NT2/D1 (cell line): ENCODE measurements at regions not wholly inside any gene's neighbourhood (a gene's known extent, or its start where the extent isn't known, plus 50 kb on each side); places are given as distances from the start of the nearest gene placed in this dataset.
A peak's percentile ranks its signal among the peaks of the same experiment; 100 is the strongest.

ENCODE experiments used
- DNase-seq: peaks from one replicate; pipeline ENCODE4 v3.0.0-alpha.2; 2011; ENCODE audit warnings: low read depth, low spot score
- H3K27me3 ChIP-seq: 2 replicates; pipeline ENCODE4 v1.6.0; 2011; ENCODE audit warnings: mild to moderate bottlenecking; ENCODE audit not compliant: insufficient read length, insufficient read depth
- H3K36me3 ChIP-seq: 2 replicates; pipeline ENCODE4 v1.6.1; 2011; ENCODE audit warnings: mild to moderate bottlenecking, low read length, mixed read lengths; ENCODE audit not compliant: insufficient read depth, insufficient read length
- H3K4me1 ChIP-seq: 2 replicates; pipeline ENCODE4 v1.5.1; 2011; ENCODE audit not compliant: insufficient read depth, insufficient read length
- H3K4me3 ChIP-seq: 2 replicates; pipeline ENCODE4 v1.5.1; 2011; ENCODE audit warnings: low read depth; ENCODE audit not compliant: insufficient read length
- H3K9ac ChIP-seq: 2 replicates; pipeline ENCODE4 v1.6.0; 2011; ENCODE audit warnings: low read depth; ENCODE audit not compliant: insufficient read length
- H3K9me3 ChIP-seq: 2 replicates; pipeline ENCODE4 v1.5.1; 2011; ENCODE audit warnings: mild to moderate bottlenecking, low read length; ENCODE audit not compliant: insufficient read depth
- SUZ12 ChIP-seq: IDR thresholded peaks from 2 replicates; pipeline ENCODE4 v1.6.1; 2011; ENCODE audit not compliant: insufficient read length, insufficient read depth; ENCODE audit errors: extremely low read depth
- YY1 ChIP-seq: IDR thresholded peaks from 2 replicates; pipeline ENCODE4 v1.6.1; 2011; ENCODE audit not compliant: insufficient read length, insufficient read depth
- ZNF274 ChIP-seq: IDR thresholded peaks from 2 replicates; pipeline ENCODE4 v1.6.1; 2011; ENCODE audit warnings: mild to moderate bottlenecking, low read depth, low read length

DNA sequence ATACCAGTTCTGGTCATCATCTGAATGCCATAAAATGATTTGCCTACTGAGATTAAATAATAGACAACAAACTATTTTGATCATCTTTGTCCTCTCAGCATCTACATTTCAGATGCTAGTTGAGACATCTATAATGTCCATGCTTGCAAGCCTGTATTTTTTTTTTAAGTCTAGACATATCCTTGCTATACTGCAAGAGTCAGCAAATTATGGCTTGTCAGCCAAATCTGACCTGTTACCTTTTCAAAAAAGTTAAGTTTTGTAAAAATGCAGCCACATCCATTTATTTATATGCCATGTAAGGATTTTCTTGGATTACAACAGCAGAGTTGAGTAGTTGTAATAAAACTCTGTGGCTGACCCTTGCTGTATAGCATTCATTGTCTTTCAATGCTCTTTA lies 1355.7 kb upstream of the FAM98A start:
- H3K36me3 ChIP-seq = no peaks in the 10 kb centered on the region
- no peak for DNase-seq
- no peaks in the 10 kb centered on the region for H3K27me3 ChIP-seq
- H3K4me1 ChIP-seq = no peaks in the 10 kb centered on the region
- H3K4me3 ChIP-seq = no peak overlapping the region
- H3K9ac ChIP-seq = no peak overlapping the region
- TF ChIP-seq ZNF274 (no peak), YY1 (no peak), SUZ12 (no peak)
- H3K9me3 ChIP-seq = no peaks in the 10 kb centered on the region

DNA sequence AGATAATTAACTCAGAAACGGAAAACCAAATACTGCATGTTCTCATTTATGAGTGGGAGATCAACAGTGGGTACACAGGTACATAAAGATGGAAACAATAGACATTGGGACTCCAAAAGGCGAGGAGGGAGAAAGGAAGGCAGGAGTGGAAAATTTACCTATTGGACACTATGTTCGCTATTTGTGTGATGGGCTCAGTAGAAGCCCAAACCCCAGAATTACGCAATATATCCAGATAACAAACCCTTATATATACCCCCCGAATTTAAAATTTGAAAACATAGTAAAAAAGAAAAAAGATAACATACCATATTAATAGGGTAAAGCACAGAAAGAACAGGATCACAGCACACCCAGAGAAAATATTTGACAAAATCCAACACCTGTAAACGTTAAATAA lies 1351.7 kb upstream of the FAM98A start:
- TF ChIP-seq YY1 (no peak), SUZ12 (no peak), ZNF274 (no peak)
- no peak overlapping the region for H3K4me3 ChIP-seq
- H3K9ac ChIP-seq = no peak overlapping the region
- peaks cover 4% of the 10 kb centered on the region; the same call in 1 of the 2 replicates for H3K9me3 ChIP-seq
- H3K27me3 ChIP-seq = no peaks in the 10 kb centered on the region
- H3K4me1 ChIP-seq = no peaks in the 10 kb centered on the region
- H3K36me3 ChIP-seq = no peaks in the 10 kb centered on the region
- no peak for DNase-seq

GRCh38 chr2:34949316-34949715 lies 1350.2 kb upstream of the FAM98A start:
- Histone ChIP-seq H3K4me3 (no peak overlapping the region), H3K27me3 (no peaks in the 10 kb centered on the region), H3K36me3 (no peaks in the 10 kb centered on the region), H3K9me3 (peaks cover 4% of the 10 kb centered on the region; the same call in 1 of the 2 replicates), H3K4me1 (no peaks in the 10 kb centered on the region), H3K9ac (no peak overlapping the region)
- peak; percentile 18 for DNase-seq
- no peak for TF ChIP-seq SUZ12

DNA sequence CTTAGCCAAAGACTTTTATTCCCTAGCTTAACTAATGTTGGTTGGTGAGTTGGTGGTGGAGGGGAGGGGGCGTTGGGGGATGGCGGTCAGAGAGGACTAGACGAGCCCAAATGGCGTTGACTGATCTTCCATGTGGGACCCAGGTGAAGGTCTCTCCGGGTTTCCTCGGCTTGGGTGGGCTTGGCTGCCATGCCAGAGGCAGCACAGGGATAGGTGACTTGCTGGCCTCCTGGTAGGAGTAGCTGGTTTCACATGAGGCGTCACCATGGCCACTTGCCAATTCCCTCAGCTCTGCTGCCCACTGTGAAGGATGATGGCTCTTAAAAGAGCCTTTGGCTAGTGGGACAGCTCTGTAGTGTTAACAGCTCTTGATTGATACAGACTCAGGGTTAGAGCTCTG lies 1337.0 kb upstream of the FAM98A start:
- no peaks in the 10 kb centered on the region for H3K27me3 ChIP-seq
- H3K36me3 ChIP-seq = no peaks in the 10 kb centered on the region
- no peak for TF ChIP-seq SUZ12
- no peak for TF ChIP-seq YY1
- no peak overlapping the region for H3K4me3 ChIP-seq
- no peaks in the 10 kb centered on the region for H3K9me3 ChIP-seq
- H3K9ac ChIP-seq = no peak overlapping the region
- no peak for DNase-seq
- no peaks in the 10 kb centered on the region for H3K4me1 ChIP-seq

GRCh38 chr2:34912084-34912483 lies 1313.0 kb upstream of the FAM98A start:
- Histone ChIP-seq H3K4me1 (no peaks in the 10 kb centered on the region), H3K9me3 (no peaks in the 10 kb centered on the region), H3K36me3 (no peaks in the 10 kb centered on the region), H3K4me3 (no peak overlapping the region), H3K27me3 (no peaks in the 10 kb centered on the region), H3K9ac (no peak overlapping the region)
- TF ChIP-seq ZNF274 = no peak
- TF ChIP-seq YY1 = no peak
- TF ChIP-seq SUZ12 = no peak
- no peak for DNase-seq

GRCh38 chr2:34909992-34910705 lies 1311.0 kb upstream of the FAM98A start:
- Histone ChIP-seq H3K4me1 (no peaks in the 10 kb centered on the region), H3K9ac (no peak overlapping the region), H3K36me3 (no peaks in the 10 kb centered on the region), H3K4me3 (no peak overlapping the region), H3K27me3 (no peaks in the 10 kb centered on the region), H3K9me3 (no peaks in the 10 kb centered on the region)
- TF ChIP-seq SUZ12 = no peak
- TF ChIP-seq YY1 = no peak
- TF ChIP-seq ZNF274 = no peak
- DNase-seq = no peak

DNA sequence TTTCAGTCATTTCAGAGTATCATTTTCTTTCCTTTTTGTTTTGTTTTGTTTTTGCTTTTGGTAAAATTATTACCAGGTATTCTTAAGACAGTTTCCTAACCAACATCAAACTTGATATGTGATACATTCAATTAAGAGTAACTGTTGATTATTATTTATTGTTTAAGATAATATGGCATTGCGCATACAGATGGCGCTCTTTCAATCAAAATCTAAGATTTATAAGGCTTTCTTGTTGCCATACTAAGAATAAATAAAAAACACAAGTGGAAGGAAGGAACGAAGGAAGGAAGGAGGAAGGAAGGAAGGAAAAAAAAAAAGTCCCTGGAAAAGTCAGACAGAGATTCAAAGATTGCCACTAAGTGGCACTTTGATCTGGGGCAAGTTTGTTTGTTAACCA lies 1308.7 kb upstream of the FAM98A start:
- no peaks in the 10 kb centered on the region for H3K27me3 ChIP-seq
- H3K4me3 ChIP-seq = no peak overlapping the region
- no peak for DNase-seq
- H3K4me1 ChIP-seq = no peaks in the 10 kb centered on the region
- TF ChIP-seq YY1 (no peak), SUZ12 (no peak), ZNF274 (no peak)
- H3K9me3 ChIP-seq = no peaks in the 10 kb centered on the region
- no peaks in the 10 kb centered on the region for H3K36me3 ChIP-seq
- no peak overlapping the region for H3K9ac ChIP-seq
